ENCODE measurements at regions not wholly inside any gene's neighbourhood (a gene's known extent, or its start where the extent isn't known, plus 50 kb on each side); places are given as distances from the start of the nearest gene placed in this dataset.

DNA sequence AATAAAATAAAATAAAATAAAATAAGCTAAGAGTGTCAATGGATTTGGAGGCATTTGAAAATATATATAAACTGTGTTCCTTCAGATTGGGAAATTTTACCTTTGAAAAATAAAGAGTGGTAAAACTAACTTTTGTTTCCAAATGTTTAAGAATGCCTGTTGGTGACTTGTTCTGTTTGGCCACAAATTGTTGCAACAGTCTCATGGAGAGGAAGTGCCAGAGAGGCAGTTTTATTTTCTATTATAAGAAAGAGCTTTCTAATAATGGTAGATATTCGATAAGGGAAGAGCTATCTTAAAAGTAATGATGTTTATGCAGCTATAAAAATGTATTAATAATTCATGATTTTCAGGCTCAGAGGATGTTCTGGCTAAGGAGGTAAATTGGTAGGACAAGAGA lies 68.8 kb upstream of the MDGA2 start:
- TF ChIP-seq, protein P1, sequence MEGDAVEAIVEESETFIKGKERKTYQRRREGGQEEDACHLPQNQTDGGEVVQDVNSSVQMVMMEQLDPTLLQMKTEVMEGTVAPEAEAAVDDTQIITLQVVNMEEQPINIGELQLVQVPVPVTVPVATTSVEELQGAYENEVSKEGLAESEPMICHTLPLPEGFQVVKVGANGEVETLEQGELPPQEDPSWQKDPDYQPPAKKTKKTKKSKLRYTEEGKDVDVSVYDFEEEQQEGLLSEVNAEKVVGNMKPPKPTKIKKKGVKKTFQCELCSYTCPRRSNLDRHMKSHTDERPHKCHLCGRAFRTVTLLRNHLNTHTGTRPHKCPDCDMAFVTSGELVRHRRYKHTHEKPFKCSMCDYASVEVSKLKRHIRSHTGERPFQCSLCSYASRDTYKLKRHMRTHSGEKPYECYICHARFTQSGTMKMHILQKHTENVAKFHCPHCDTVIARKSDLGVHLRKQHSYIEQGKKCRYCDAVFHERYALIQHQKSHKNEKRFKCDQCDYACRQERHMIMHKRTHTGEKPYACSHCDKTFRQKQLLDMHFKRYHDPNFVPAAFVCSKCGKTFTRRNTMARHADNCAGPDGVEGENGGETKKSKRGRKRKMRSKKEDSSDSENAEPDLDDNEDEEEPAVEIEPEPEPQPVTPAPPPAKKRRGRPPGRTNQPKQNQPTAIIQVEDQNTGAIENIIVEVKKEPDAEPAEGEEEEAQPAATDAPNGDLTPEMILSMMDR (optimal IDR thresholded peaks at IDR 0.05 in 1 of 3, IDR thresholded peaks at IDR 0.05 in 1 of 3, conservative IDR thresholded peaks at IDR 0.05 in 1 of 3; ENCODE audit: extremely low read depth in 1 of 3, insufficient read depth in 2 of 3, low read length in 3 of 3), result no peak
- no peak for TF ChIP-seq EZH2 (IDR thresholded peaks at IDR 0.05; ENCODE audit: low read length)
